KMS-11 (cell line): ENCODE measurements at regions not wholly inside any gene's neighbourhood (a gene's known extent, or its start where the extent isn't known, plus 50 kb on each side); places are given as distances from the start of the nearest gene placed in this dataset.

Source experiments
- H2AFZ ChIP-seq: fragments of 200-600 bp; sonication (generic); 2 replicates; pipeline ENCODE4 v1.6.1; 2016; ENCODE audit warnings: antibody characterized with exemption, mixed run types, low read depth
- H3K27ac ChIP-seq: fragments of 200-600 bp; sonication (generic); 2 replicates; pipeline ENCODE4 v1.6.1; 2016; ENCODE audit warnings: mild to moderate bottlenecking, mixed run types
- H3K27me3 ChIP-seq: fragments of 200-600 bp; sonication (generic); 2 replicates; pipeline ENCODE4 v1.6.1; 2017; ENCODE audit warnings: mild to moderate bottlenecking, low read depth, mixed run types, moderate library complexity; ENCODE audit not compliant: insufficient read depth
- H3K36me3 ChIP-seq: fragments of 200-600 bp; sonication (generic); 2 replicates; pipeline ENCODE4 v1.6.1; 2017; ENCODE audit warnings: mild to moderate bottlenecking, mixed run types; ENCODE audit not compliant: insufficient read depth
- H3K4me1 ChIP-seq: fragments of 200-600 bp; sonication (generic); 2 replicates; pipeline ENCODE4 v1.6.1; 2016; ENCODE audit warnings: mild to moderate bottlenecking, low read depth, mixed run types; ENCODE audit not compliant: poor library complexity, severe bottlenecking
- H3K4me2 ChIP-seq: fragments of 200-600 bp; sonication (generic); 2 replicates; pipeline ENCODE4 v1.7.0; 2016; ENCODE audit warnings: mild to moderate bottlenecking, mixed run types
- H3K4me3 ChIP-seq: fragments of 200-600 bp; sonication (generic); IDR thresholded peaks from 2 replicates; pipeline ENCODE4 v1.6.1; 2017; ENCODE audit warnings: low read depth, low read length, mixed read lengths; ENCODE audit not compliant: insufficient read depth
- H3K79me2 ChIP-seq: fragments of 200-600 bp; sonication (generic); 2 replicates; pipeline ENCODE4 v1.6.1; 2016; ENCODE audit warnings: low read depth, mixed run types; ENCODE audit not compliant: insufficient read depth
- H3K9ac ChIP-seq: fragments of 200-600 bp; sonication (generic); 2 replicates; pipeline ENCODE4 v1.6.1; 2016; ENCODE audit warnings: mild to moderate bottlenecking, mixed run types
- H4K20me1 ChIP-seq: fragments of 200-600 bp; sonication (generic); 2 replicates; pipeline ENCODE4 v1.6.1; 2016; ENCODE audit warnings: mild to moderate bottlenecking, mixed run types; ENCODE audit not compliant: insufficient read depth
- TF ChIP-seq, protein P1 (sequence below): fragments of 200-600 bp; sonication (generic); conservative IDR thresholded peaks from 2 replicates; pipeline ENCODE4 v1.6.1; 2017; ENCODE audit warnings: low read depth, mild to moderate bottlenecking, antibody characterized with exemption, low read length, moderate library complexity, mixed read lengths

DNA sequence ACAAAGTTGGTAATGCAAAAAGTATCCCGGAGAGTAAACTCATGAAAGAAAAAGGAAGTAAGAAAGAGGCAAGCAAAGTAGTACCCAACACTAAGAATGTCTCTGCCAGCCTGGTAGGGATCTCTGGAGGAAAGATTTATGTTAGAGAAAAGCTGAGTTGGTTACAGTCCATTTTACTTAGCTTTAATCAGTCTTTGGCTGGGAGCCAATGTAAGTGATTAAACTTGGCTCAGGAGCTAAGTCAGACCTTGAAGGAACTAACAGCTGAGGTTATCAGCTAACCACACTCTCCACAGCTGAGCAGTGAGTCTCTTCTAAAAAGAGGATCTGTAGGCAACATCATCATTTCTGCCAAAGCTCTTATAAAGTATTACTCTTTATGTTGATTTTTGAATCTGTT lies 148.0 kb downstream of the ANKRD7 start:
- H3K79me2 ChIP-seq = no peaks in the 10 kb centered on the region
- H3K27me3 ChIP-seq = no peaks in the 10 kb centered on the region
- TF ChIP-seq, protein P1, sequence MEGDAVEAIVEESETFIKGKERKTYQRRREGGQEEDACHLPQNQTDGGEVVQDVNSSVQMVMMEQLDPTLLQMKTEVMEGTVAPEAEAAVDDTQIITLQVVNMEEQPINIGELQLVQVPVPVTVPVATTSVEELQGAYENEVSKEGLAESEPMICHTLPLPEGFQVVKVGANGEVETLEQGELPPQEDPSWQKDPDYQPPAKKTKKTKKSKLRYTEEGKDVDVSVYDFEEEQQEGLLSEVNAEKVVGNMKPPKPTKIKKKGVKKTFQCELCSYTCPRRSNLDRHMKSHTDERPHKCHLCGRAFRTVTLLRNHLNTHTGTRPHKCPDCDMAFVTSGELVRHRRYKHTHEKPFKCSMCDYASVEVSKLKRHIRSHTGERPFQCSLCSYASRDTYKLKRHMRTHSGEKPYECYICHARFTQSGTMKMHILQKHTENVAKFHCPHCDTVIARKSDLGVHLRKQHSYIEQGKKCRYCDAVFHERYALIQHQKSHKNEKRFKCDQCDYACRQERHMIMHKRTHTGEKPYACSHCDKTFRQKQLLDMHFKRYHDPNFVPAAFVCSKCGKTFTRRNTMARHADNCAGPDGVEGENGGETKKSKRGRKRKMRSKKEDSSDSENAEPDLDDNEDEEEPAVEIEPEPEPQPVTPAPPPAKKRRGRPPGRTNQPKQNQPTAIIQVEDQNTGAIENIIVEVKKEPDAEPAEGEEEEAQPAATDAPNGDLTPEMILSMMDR = no peak
- H3K36me3 ChIP-seq = no peaks in the 10 kb centered on the region
- no peak overlapping the region for H3K4me3 ChIP-seq
- no peaks in the 10 kb centered on the region for H4K20me1 ChIP-seq
- peaks cover 7% of the 10 kb centered on the region for H3K4me1 ChIP-seq
- H3K27ac ChIP-seq = no peak overlapping the region
- H2AFZ ChIP-seq = no peak overlapping the region
- H3K4me2 ChIP-seq = no peak overlapping the region
- H3K9ac ChIP-seq = no peak overlapping the region

DNA sequence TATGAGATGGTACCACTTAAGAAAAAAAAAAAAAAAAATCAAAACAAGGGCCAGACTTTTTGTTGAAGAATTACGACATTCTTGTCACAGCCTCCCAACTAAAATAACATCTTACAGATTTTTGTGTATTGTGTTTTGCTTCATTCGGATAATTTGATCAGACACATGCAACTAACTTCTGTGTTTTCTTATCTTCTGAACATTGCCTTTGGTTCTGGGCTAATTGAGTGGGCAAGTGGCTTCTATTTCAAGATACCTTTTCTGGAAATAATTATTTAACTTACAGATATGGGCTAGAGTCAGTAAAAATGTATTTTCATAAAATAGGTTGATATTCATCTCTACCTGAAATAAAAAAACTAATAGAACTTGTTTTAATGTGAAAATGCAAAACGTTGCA lies 165.1 kb downstream of the ANKRD7 start:
- Histone ChIP-seq H2AFZ (no peak overlapping the region), H3K4me1 (no peaks in the 10 kb centered on the region), H3K79me2 (no peaks in the 10 kb centered on the region), H4K20me1 (no peaks in the 10 kb centered on the region), H3K9ac (no peak overlapping the region), H3K4me2 (no peak overlapping the region), H3K36me3 (no peaks in the 10 kb centered on the region), H3K27me3 (no peaks in the 10 kb centered on the region), H3K27ac (no peak overlapping the region), H3K4me3 (no peak overlapping the region)
- TF ChIP-seq, protein P1 = no peak

DNA sequence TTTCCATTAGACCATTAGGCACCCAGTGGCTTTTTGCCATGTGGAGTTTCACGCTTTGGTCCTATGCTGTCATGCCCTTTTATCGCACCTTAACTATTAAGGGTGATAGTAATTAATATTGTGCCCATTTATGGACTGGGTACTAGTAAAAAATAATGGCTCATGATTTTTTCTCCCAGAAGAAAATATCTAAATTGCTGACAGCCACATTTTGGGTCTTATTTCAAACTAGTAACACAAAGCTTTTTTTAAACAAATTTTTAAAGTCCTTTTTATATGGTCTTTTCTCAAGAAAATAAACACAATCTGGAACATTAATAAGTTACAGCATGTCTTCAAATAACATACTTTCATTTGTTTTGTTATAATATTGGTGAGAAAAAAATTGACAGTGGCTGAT lies 179.7 kb downstream of the ANKRD7 start:
- Histone ChIP-seq H3K9ac (no peak overlapping the region), H3K79me2 (no peaks in the 10 kb centered on the region), H3K27ac (no peak overlapping the region), H3K4me1 (no peaks in the 10 kb centered on the region), H4K20me1 (no peaks in the 10 kb centered on the region), H2AFZ (no peak overlapping the region), H3K36me3 (no peaks in the 10 kb centered on the region), H3K27me3 (no peaks in the 10 kb centered on the region), H3K4me2 (no peak overlapping the region), H3K4me3 (no peak overlapping the region)
- TF ChIP-seq, protein P1 = no peak

DNA sequence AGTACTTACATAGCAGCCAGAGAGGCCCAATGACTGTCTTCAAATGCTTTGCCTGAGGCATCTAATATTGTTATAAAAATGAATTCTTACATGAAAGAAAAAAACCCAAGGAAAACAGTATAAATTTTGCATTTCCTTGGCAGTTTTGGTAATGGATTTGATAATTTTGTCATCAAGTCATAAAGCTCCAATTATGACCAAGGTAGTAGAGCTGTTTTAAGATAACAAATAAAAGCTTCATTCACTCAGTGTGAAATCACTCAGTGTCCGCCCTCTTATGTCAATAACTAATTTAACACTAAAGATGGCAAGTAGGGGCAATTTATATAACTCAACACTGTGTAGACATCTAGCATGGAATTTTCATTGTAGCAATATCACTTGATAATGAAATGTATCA lies 193.9 kb downstream of the ANKRD7 start:
- no peaks in the 10 kb centered on the region for H3K27me3 ChIP-seq
- H3K4me2 ChIP-seq = no peak overlapping the region
- no peak overlapping the region for H3K27ac ChIP-seq
- no peak overlapping the region for H3K4me3 ChIP-seq
- no peak overlapping the region for H2AFZ ChIP-seq
- no peak overlapping the region for H3K9ac ChIP-seq
- no peaks in the 10 kb centered on the region for H4K20me1 ChIP-seq
- TF ChIP-seq, protein P1 = no peak
- H3K79me2 ChIP-seq = no peaks in the 10 kb centered on the region
- H3K36me3 ChIP-seq = no peaks in the 10 kb centered on the region
- H3K4me1 ChIP-seq = no peaks in the 10 kb centered on the region

DNA sequence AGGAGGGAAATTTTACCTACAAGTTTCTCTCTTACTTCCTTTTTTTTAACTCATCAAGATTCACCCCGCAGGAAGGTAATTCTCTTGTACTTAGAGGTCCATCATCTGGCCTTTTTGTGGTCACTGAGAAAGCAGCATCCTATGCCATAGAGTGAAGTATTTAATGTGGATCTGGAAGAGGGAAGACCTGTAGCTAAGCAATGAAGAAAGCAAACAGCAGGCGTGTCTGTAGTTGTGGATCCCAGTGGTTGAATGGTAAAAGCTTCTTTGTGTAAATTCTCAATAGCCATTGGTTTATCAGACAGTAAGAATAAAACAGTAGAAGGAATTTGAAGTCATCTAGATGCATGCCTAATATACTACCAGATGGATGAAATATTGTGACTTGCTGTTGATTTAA lies 196.4 kb downstream of the ANKRD7 start:
- no peak overlapping the region for H3K27ac ChIP-seq
- no peaks in the 10 kb centered on the region for H4K20me1 ChIP-seq
- no peaks in the 10 kb centered on the region for H3K79me2 ChIP-seq
- no peak overlapping the region for H3K9ac ChIP-seq
- TF ChIP-seq, protein P1 = no peak
- H2AFZ ChIP-seq = no peak overlapping the region
- H3K4me3 ChIP-seq = no peak overlapping the region
- H3K27me3 ChIP-seq = no peaks in the 10 kb centered on the region
- no peak overlapping the region for H3K4me2 ChIP-seq
- H3K4me1 ChIP-seq = no peaks in the 10 kb centered on the region
- no peaks in the 10 kb centered on the region for H3K36me3 ChIP-seq
